H9 (cell line): ENCODE measurements at regions not wholly inside any gene's neighbourhood (a gene's known extent, or its start where the extent isn't known, plus 50 kb on each side); places are given as distances from the start of the nearest gene placed in this dataset.

Experiments
- DNase-seq: peaks from one replicate; pipeline ENCODE4 v3.0.0-alpha.2; 2017
- H2AFZ ChIP-seq: one replicate; pipeline ENCODE4 v1.6.1; 2013; ENCODE audit warnings: mild to moderate bottlenecking, low read length, control low read depth, moderate library complexity
- H2AK5ac ChIP-seq: 2 replicates; pipeline ENCODE4 v1.6.1; 2013; ENCODE audit warnings: low read length, control low read depth, mixed read lengths; ENCODE audit not compliant: insufficient read length
- H2BK120ac ChIP-seq: one replicate; pipeline ENCODE4 v1.6.1; 2013; ENCODE audit warnings: low read depth, mild to moderate bottlenecking, low read length, control low read depth, inconsistent platforms; ENCODE audit not compliant: poor library complexity, severe bottlenecking
- H2BK12ac ChIP-seq: 2 replicates; pipeline ENCODE4 v1.6.1; 2013; ENCODE audit warnings: low read length, control low read depth, mixed read lengths, low read depth; ENCODE audit not compliant: insufficient read length
- H2BK15ac ChIP-seq: 2 replicates; pipeline ENCODE4 v1.6.1; 2013; ENCODE audit warnings: low read depth, low read length, control low read depth
- H2BK20ac ChIP-seq: one replicate; pipeline ENCODE4 v1.6.1; 2013; ENCODE audit warnings: low read depth, mild to moderate bottlenecking, low read length, control low read depth, inconsistent platforms; ENCODE audit not compliant: poor library complexity, severe bottlenecking
- H2BK5ac ChIP-seq: 2 replicates; pipeline ENCODE4 v1.6.1; 2013; ENCODE audit warnings: low read length, control low read depth, mixed read lengths; ENCODE audit not compliant: insufficient read length
- H3K14ac ChIP-seq: 2 replicates; pipeline ENCODE4 v1.6.1; 2013; ENCODE audit warnings: low read length, control low read depth; ENCODE audit not compliant: insufficient read depth
- H3K18ac ChIP-seq: 2 replicates; pipeline ENCODE4 v1.6.1; 2013; ENCODE audit warnings: low read depth, mild to moderate bottlenecking, mixed read lengths, low read length, control low read depth; ENCODE audit not compliant: insufficient read length
- H3K23ac ChIP-seq: 2 replicates; pipeline ENCODE4 v1.6.1; 2013; ENCODE audit warnings: low read length, control low read depth, mixed read lengths, low read depth; ENCODE audit not compliant: insufficient read length
- H3K23me2 ChIP-seq: 2 replicates; pipeline ENCODE4 v1.6.1; 2013; ENCODE audit warnings: low read depth, mild to moderate bottlenecking, mixed read lengths, low read length, control low read depth; ENCODE audit not compliant: insufficient read length, poor library complexity, severe bottlenecking
- H3K27ac ChIP-seq: 2 replicates; pipeline ENCODE4 v1.5.1; 2013; ENCODE audit warnings: low read length, control low read depth, mixed read lengths, low read depth; ENCODE audit not compliant: insufficient read length
- H3K27me3 ChIP-seq: 2 replicates; pipeline ENCODE4 v1.6.1; 2013; ENCODE audit warnings: low read length, control low read depth, inconsistent platforms; ENCODE audit not compliant: insufficient read depth
- H3K4ac ChIP-seq: 2 replicates; pipeline ENCODE4 v1.6.1; 2013; ENCODE audit warnings: low read depth, mild to moderate bottlenecking, control low read depth, inconsistent platforms, low read length, moderate library complexity
- H3K4me1 ChIP-seq: 2 replicates; pipeline ENCODE4 v1.6.1; 2013; ENCODE audit warnings: low read length, control low read depth, inconsistent platforms; ENCODE audit not compliant: insufficient read depth
- H3K4me2 ChIP-seq: 2 replicates; pipeline ENCODE4 v1.6.1; 2013; ENCODE audit warnings: low read length, control low read depth, mixed read lengths; ENCODE audit not compliant: insufficient read length, insufficient read depth
- H3K56ac ChIP-seq: 2 replicates; pipeline ENCODE4 v1.6.1; 2013; ENCODE audit warnings: low read depth, mild to moderate bottlenecking, mixed read lengths, low read length, control low read depth; ENCODE audit not compliant: insufficient read length
- H3K79me1 ChIP-seq: 2 replicates; pipeline ENCODE4 v1.6.1; 2013; ENCODE audit warnings: low read depth, mild to moderate bottlenecking, moderate library complexity, low read length, control low read depth, inconsistent platforms; ENCODE audit not compliant: insufficient read depth, poor library complexity, severe bottlenecking
- H3K79me2 ChIP-seq: 2 replicates; pipeline ENCODE4 v1.6.1; 2013; ENCODE audit warnings: low read length, control low read depth, inconsistent platforms; ENCODE audit not compliant: insufficient read depth
- H3K9ac ChIP-seq: 2 replicates; pipeline ENCODE4 v1.6.1; 2013; ENCODE audit warnings: low read length, control low read depth, mixed read lengths; ENCODE audit not compliant: insufficient read length; ENCODE audit errors: extremely low read depth
- H3K9me3 ChIP-seq: one replicate; pipeline ENCODE4 v1.6.1; 2013; ENCODE audit warnings: low read depth, low read length, inconsistent platforms; ENCODE audit not compliant: control insufficient read depth
- H3T11ph ChIP-seq: one replicate; pipeline ENCODE4 v1.6.1; 2013; ENCODE audit warnings: mild to moderate bottlenecking, low read length, control low read depth, inconsistent platforms
- H4K20me1 ChIP-seq: one replicate; pipeline ENCODE4 v1.6.1; 2013; ENCODE audit not compliant: control insufficient read depth, insufficient read length, insufficient read depth
- H4K5ac ChIP-seq: 2 replicates; pipeline ENCODE4 v1.6.1; 2013; ENCODE audit warnings: low read depth, mild to moderate bottlenecking, mixed read lengths, low read length, control low read depth; ENCODE audit not compliant: insufficient read length
- H4K8ac ChIP-seq: replicated peaks from 2 replicates; pipeline ENCODE4 v1.6.1; 2013; ENCODE audit warnings: low read length, control low read depth, mixed read lengths, low read depth; ENCODE audit not compliant: insufficient read length
- H4K91ac ChIP-seq: 2 replicates; pipeline ENCODE4 v1.6.1; 2013; ENCODE audit warnings: low read depth, mild to moderate bottlenecking, moderate library complexity, mixed read lengths, low read length, control low read depth; ENCODE audit not compliant: insufficient read length
- H3K27ac Mint-ChIP-seq, 3 experiments: 2 replicates in 2 of 3; 3 replicates in 1 of 3; pipeline ENCODE4 v1.8.0; 2020 to 2021; ENCODE audit warnings: mixed read lengths in 3 of 3, mild to moderate bottlenecking in 1 of 3, moderate library complexity in 1 of 3
- H3K27me3 Mint-ChIP-seq: 2 replicates; pipeline ENCODE4 v1.8.0; 2021; ENCODE audit warnings: low read depth, mild to moderate bottlenecking, moderate library complexity, mixed read lengths
- H3K36me3 Mint-ChIP-seq, 3 experiments: 2 replicates in 2 of 3; 3 replicates in 1 of 3; pipeline ENCODE4 v1.8.0; 2020 to 2021; ENCODE audit warnings: low read depth in 3 of 3, mixed read lengths in 3 of 3; ENCODE audit not compliant: insufficient read depth in 1 of 3
- H3K4me1 Mint-ChIP-seq, 2 experiments: 2 replicates each; pipeline ENCODE4 v1.8.0; 2020; ENCODE audit warnings: mixed read lengths in 2 of 2
- H3K4me3 Mint-ChIP-seq, 2 experiments: 2 replicates in 1 of 2; 3 replicates in 1 of 2; pipeline ENCODE4 v1.8.0; 2020 to 2021; ENCODE audit warnings: mild to moderate bottlenecking in 2 of 2, mixed read lengths in 2 of 2, moderate library complexity in 1 of 2
- H3K9me3 Mint-ChIP-seq, 2 experiments: 2 replicates in 1 of 2; 3 replicates in 1 of 2; pipeline ENCODE4 v1.8.0; 2020; ENCODE audit warnings: mild to moderate bottlenecking in 2 of 2, mixed read lengths in 2 of 2, moderate library complexity in 1 of 2
- CTCF ChIP-seq: fragments of 200-600 bp; sonication (generic); conservative IDR thresholded peaks from 3 replicates; pipeline ENCODE4 v1.8.0; 2021; ENCODE audit warnings: antibody characterized with exemption, mild to moderate bottlenecking
- WGBS: extraction: QIAGEN DNeasy Blood & Tissue Kit; methylation state at CpG from one replicate; pipeline ENCODE4 v1.1.7; 2013; ENCODE audit warnings: missing lambda C conversion rate, low lambda C conversion rate, mixed read lengths; ENCODE audit not compliant: insufficient read length; ENCODE audit errors: extremely low coverage; 5-methylcytosine and 5-hydroxymethylcytosine counted together

DNA sequence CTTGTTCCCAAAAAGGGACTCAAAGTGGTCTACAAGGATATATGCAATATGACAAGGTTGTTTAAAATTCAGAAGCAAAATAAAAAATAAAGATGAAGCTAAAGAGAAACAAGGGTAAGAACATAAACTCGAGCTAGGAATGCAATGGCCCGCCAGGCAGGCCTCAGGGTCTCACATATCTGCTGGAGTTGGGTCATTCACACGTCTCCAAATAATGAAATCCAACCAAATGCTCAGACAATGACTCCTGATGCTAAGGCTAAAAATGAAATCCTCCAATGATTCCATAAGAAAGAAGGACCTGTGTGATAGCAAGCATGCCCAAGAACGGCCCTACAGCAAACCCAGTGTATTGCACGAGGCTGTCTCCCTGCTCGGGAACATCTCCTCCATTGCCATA lies 153.3 kb upstream of the ETS2 start:
- Mint-ChIP-seq H3K27me3 (peaks cover 35% of the 10 kb centered on the region), H3K9me3 (no peaks in the 10 kb centered on the region), H3K36me3 (no peaks in the 10 kb centered on the region), H3K4me3 (no peak overlapping the region), H3K27ac (no peak overlapping the region; a peak in 1 of 7 replicates), H3K4me1 (no peaks in the 10 kb centered on the region)
- Histone ChIP-seq H3K27me3 (no peaks in the 10 kb centered on the region), H3K9me3 (no peaks in the 10 kb centered on the region), H3K56ac (no peak overlapping the region), H3T11ph (no peak overlapping the region), H4K8ac (no peak overlapping the region), H2BK20ac (no peak overlapping the region), H3K23me2 (no peaks in the 10 kb centered on the region), H3K4me1 (no peaks in the 10 kb centered on the region), H2BK15ac (no peak overlapping the region), H3K79me2 (no peaks in the 10 kb centered on the region), H4K20me1 (no peaks in the 10 kb centered on the region), H3K18ac (no peak overlapping the region), H2BK5ac (no peak overlapping the region), H3K14ac (no peak overlapping the region), H4K5ac (no peak overlapping the region), H3K27ac (no peak overlapping the region), H2BK12ac (no peak overlapping the region), H3K79me1 (no peaks in the 10 kb centered on the region), H3K23ac (no peak overlapping the region), H2AK5ac (no peak overlapping the region), H2BK120ac (no peak overlapping the region), H3K9ac (no peak overlapping the region), H4K91ac (no peak overlapping the region), H3K4me2 (no peak overlapping the region), H3K4ac (no peak overlapping the region), H2AFZ (no peak overlapping the region)
- DNase-seq = no peak
- WGBS = no CpG with 5 or more reads among the region's 6 CpGs
- TF ChIP-seq CTCF = no peak
